NCI-H1105 (cell line): ENCODE measurements at regions not wholly inside any gene's neighbourhood (a gene's known extent, or its start where the extent isn't known, plus 50 kb on each side); places are given as distances from the start of the nearest gene placed in this dataset.

Experiments used
- DNase-seq: peaks from one replicate; lab custom pipeline; 2025; lab: John Stamatoyannopoulos, UW

DNA sequence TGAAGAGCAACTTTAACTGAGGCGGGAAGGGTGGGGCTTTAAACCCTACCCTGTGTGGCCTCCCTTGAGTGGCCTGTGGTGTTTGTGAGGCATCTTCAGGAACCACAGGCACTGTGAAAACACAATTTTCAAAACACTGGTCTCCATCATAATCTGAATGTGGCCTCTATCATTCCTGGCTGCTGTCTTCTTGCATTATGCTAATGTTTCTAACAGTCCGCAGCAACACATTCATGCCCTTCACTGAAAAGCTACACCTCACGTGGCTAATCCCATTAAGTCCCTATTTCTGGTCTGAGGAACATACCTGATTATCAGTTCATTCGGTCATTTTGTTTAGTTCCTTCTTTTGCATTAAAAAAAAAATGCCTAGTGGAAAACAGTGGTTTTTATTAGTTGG is 94.6 kb downstream of the F11 start:
- no peak for DNase-seq

DNA sequence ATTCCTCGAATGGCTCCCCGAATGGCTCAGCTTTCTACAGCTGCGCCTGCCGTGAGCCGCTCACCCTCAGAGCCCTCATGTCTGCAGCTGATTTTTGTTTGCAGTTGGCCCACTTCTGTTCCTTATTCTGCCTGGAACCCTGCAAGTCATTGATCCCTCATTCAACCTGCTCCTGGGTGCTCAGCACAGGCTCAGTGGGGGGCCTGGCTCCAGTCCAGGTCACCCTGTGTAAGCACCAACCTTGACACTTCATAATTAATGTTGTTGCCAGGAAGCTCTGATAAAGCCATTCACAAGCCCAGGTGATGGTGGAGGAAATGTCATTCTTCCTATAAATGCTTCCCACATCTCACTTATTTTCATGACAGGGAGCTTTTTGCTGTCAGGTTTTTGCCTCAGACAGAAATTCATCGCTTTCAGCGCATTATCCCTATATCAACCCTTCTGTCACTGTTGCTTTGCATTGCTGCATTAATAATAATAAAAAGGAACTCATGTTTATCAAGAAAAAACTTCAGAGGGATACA is 85.7 kb downstream of the F11 start:
- peak; percentile 57 for DNase-seq

DNA sequence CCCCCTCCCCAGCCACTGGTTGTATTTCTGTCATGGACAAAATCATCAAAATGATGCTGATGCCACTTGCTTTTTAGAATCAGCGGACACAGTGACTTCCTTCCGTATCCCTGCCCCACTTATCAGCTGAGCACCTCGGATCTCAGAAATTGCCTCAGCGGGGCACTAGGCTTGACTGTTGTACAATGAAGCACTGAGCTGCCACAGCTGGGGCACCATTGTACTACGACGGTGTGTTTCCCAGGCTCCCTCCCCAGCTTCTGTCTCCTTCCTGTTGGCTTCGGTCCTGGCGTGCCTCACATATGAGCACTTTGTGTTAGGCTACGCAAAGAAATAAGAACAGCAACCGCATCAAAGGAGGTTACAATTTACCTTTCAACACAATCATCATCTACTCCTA is 82.4 kb downstream of the F11 start:
- no peak for DNase-seq

DNA sequence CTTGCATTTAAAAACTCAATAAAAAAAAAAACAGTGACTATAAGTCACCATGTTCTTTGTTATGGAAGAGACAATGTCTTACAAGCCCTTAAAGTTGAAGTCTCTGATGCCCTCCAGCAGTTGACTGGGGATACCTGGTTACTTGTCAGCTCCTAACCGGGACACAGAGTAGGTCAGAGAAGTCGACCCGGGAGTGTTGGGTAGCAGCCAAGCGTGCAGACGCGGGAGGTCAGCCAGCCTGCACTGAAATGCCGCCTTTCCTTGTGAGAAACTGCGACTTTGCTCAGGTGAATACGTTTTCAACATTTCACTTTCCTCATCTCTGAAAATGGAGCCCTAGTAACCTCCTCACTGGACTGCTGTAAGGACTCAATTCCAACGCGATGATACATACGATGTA is 81.8 kb downstream of the F11 start:
- DNase-seq: no peak

DNA sequence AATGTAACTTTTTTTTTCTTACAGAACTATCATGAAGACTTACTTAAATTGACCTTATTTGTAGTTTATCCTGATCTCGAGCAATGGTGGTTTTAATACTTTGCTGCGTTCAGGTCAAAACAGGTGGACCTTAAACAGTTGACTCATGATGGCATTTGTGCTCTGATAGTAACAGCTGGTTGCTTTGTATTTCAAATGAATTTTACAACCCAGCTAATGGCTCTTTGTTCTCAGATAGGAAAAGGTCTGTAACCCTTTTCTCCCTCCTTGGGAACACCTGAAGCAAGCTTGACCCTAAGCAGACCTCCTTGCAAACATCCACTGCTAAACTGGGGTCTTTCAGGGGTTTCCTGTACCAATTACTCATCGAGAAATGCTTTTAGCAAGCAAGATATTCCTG is 79.2 kb downstream of the F11 start:
- DNase-seq: no peak

DNA sequence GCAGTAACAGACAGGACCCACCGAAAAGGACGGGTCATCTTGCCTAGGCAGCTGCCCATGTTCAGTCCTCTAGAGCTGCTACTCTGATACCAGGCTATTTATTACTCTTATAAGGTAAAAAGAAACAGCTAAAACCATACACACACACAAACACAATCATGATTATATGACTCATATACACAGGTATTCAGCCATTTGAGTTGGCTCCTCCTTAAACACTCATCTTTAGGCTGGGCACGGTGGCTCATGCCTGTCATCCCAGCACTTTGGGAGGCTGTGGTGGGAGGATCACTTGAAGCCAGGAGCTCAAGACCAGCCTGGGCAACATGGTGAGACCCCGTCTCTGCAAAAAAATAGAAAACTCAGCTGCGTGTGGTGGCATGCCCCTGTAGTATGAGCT is 76.6 kb downstream of the F11 start:
- no peak for DNase-seq

DNA sequence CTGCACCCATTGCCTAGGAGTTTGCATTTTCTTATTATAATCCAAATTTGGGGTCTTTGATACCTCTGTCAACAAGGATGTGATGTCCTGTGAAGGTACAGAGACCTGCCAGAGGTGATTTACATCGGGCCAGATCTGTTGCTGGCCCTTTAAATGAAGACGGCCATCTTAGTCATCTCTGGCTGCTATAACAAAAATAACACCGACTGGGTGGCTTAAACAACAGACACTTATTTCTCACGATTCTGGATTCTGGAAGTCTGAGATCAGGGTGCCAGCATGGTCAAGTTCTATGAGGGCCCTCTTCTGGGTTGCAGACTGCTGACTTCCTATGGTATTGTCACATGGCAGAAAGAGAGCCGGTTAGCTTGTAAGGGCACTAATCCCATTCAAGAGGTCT is 75.7 kb downstream of the F11 start:
- no peak for DNase-seq
